Skeletal muscle cell (primary cell): ENCODE measurements at regions not wholly inside any gene's neighbourhood (a gene's known extent, or its start where the extent isn't known, plus 50 kb on each side); places are given as distances from the start of the nearest gene placed in this dataset.

Experiments used
- DNase-seq: peaks from one replicate; pipeline ENCODE4 v3.0.0-alpha.2; 2010; ENCODE audit warnings: low read depth
- H3K4me3 ChIP-seq: 2 replicates; pipeline ENCODE4 v1.5.1; 2011; ENCODE audit warnings: low read depth, mild to moderate bottlenecking, control low read depth, low read length, moderate library complexity

DNA sequence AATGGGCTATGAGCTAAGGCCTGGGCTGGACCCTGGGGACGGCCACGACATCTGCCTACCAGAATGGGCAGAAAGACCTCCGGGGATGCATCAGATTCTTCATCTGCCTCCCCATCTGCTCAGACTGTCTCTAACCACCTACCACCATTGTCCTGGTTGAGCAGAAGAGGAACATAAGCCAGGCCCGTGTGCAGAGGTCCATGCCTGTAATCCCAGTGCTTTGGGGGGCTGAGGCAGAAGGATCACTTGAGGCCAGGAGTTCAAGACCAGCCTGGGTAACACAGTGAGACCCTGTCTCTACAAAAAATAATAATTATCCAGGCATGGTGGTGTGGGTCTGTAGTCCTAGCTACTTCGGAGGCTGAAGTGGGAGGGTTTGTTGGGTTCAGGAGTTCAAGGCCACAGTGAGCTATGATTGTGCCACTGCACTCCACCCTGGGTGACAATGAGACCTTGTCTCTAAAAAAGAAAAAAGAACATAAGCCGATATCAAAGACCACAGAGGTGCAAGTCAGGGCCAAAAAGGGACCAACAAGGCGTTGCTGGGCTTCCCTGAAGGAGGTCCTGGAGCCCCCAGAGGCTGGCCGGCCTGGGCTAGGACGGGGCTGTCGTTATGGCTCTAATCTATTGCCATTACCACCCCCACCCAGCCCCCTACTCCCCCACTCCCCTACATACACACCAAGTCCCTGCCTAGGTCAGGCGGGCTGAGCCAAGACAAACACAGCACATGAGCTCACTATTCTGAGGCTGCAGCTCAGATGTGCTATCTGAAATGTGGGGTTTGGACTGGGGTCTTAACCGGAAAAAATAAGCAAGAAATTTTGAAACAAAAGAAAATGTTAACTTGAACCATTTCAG is 239.2 kb upstream of the RAB4A start:
- DNase-seq = no peak
- H3K4me3 ChIP-seq = no peak overlapping the region

GRCh38 chr1:229032375-229032774 is 238.5 kb upstream of the RAB4A start:
- no peak for DNase-seq
- no peak overlapping the region for H3K4me3 ChIP-seq

DNA sequence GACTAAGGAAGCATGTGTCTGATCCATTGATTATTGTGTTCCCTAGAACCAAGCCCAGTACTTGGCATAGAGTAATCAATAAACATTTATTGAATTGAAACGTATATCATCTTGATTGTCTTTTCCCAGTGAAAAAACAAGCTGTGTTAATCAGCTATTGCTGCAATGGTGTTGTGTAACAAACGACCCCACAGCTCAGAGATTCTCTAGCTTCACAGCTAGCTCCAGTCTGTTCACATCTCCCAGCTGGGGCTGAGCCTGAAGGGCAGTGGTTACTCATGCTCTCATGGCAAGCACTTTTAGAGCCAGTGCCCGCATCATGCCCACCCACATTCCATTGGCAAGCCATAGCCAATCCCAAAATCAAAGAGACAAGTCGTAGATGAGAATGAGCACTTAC is 237.4 kb upstream of the RAB4A start:
- H3K4me3 ChIP-seq = no peak overlapping the region
- DNase-seq = no peak

- H3K4me3 ChIP-seq = no peak overlapping the region
- no peak for DNase-seq
Observed at GRCh38 chr1:229034342-229034741, 236.6 kb upstream of the RAB4A start.

DNA sequence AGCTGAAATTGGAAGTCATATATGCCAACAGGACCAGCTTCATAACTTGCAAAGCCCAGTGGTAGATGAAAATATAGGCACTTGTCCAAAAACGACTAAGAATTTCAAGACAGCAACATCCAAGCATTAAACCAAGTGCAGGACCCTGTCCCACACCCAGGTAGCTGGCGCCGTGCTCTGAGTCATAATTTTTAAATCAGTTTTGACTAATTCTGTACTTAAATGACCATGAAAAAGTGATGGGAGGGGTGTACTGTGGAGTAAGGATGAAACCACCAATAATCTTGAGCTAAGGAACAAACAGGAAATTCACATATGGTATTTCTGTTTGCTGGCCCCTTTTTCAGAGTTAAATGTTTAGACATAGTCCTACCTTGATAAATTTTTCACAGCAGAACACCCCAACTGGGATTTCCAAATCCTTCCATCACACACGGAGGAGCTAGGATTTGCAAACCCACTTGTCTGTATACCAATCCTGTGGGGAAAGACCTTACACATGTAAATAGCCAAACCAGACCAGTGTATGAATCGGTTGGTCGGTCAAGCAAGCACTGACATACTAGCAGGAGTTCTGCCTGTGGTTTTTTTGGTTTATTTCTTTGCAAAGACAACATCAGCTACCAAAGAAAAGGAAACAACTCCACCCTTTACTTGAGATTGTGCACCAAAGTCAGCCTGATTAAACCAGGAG is 235.7 kb upstream of the RAB4A start:
- H3K4me3 ChIP-seq = no peak overlapping the region

DNA sequence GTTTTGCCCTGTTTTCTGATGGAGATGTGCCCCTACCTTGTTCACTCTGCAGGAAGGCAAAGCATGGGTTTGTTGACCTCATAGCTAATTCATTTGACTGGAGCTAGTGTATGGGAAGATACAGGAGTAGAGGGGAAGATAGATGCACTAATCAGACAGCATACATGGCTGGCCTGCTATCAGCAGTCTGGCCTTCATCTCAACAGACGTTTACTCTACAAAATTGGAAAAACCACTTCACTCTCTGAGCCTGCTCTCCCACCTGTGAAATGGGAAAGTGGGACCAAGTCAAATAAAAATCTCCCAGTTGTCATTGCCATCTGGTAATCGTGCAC is 235.2 kb upstream of the RAB4A start:
- no peak overlapping the region for H3K4me3 ChIP-seq

More for the DNA sequence above, 235.7 kb upstream of the RAB4A start:
- no peak for DNase-seq

DNA sequence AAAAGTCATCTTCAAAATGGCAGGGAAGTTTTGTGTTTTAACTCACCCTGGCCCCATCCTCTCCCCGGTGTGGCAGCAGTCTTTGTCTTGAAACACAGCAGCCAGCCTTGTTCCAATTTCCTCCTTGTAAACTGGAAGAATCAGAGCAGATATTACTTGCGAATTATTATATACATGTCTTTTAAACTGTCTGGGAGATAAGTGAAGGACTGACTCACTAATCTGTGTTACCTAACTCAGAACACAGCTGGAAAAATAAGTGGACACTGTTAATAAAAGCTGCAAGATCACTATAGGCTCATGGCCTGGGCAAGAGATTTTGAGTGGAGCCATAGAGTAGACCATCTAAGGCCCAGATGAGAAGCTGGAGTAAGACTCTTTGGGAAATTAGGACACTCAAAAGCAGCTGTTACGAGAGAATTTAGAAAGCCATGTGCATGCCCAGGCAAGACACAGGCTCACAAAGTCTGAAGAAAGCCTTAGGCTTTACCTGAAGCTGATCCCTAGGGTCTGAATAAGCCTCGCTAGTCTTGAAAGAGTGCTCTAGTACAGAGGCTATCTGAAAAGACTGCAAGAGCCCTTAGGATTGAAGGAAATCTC is 233.0 kb upstream of the RAB4A start:
- H3K4me3 ChIP-seq = no peak overlapping the region
- DNase-seq = no peak

More for the DNA sequence above, 235.2 kb upstream of the RAB4A start:
- DNase-seq = no peak

- no peak for DNase-seq
- H3K4me3 ChIP-seq = no peak overlapping the region
Observed at GRCh38 chr1:229040630-229041358, 230.1 kb upstream of the RAB4A start.

DNA sequence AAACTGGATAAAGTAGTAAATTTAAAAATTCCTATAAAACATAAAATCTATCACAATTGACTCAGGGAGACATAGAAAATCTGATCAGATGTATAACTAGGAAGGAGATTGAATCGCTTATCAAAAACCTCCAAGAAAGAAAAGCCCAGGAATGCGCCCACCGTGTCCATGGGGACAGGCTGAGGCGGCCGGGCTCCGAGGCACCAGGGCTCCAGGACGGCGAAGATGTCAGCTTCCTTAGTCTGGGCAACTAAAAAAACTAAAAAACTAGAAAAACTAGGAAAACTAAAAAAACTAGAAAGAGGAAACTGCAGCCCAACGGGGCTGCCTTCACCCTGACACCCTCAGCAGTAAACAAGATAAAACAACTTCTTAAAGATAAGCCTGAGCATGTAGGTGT is 229.0 kb upstream of the RAB4A start:
- DNase-seq = no peak
- no peak overlapping the region for H3K4me3 ChIP-seq

- no peak overlapping the region for H3K4me3 ChIP-seq
- DNase-seq = no peak
Observed at GRCh38 chr1:229042482-229042881, 228.4 kb upstream of the RAB4A start.

- no peak overlapping the region for H3K4me3 ChIP-seq
- DNase-seq = no peak
Observed at GRCh38 chr1:229043115-229043514, 227.8 kb upstream of the RAB4A start.

DNA sequence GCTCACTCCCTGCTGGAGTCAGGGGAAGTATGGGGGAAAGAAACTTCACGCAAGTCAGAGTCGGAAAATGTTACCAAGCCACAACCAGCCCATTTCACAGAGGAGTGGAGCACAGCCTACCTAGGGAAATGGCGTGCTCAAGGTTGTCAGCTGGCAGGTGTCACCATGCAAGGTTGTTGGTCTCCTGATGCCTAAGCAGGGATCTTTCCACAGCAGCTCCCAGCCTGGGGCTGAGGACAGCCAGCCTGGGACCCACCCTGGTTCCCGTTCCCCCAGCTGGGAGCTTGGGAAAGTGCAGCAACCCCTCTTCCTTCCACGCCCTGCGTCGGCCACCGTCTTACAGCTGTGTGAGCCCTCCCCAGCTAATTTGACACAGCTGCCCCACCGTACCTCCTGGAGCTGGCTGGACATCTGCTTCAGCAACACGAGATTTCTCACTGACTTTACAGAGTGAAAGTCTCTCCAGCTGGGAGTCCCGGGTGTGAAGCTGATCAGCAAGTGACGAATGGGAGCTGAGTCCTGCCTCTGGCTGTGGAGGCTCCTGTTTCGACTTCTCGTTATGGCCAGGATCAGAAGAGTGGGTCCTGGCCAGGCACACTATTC is 224.6 kb upstream of the RAB4A start:
- no peak overlapping the region for H3K4me3 ChIP-seq
- no peak for DNase-seq

DNA sequence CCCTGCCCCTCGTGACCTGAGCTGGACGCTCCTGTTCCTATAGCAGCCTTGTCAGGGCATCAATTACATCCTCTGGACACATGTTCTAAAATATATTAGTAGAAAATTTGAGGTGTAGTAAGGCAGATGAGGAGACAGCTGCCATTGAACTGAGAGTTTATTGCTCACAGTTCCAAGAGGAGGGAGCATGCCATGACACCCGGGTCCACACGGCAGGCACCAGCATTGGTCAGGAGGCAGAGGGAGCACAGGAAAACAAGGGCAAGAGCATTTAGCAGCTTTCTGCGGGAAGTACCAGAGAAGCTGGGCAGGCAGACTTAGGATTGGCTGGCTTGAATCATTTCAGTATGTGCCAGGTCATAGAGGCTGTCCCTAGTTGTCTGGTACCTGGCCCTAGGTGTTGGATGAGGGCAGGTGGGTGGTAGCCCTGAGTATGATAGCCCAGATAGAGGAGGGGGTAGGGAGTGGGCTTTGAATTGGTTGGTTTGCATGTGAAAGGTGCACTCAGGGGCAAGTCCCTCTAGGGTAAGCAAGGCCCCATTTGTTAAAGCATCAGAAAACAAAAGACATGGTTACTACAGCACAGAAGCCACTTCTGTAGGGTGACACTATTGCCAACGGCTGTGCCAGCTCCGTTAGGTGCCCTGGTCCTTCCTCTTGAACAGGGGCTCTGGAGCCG is 223.6 kb upstream of the RAB4A start:
- H3K4me3 ChIP-seq = no peak overlapping the region
- DNase-seq = no peak

- no peak for DNase-seq
- H3K4me3 ChIP-seq = no peak overlapping the region
Observed at GRCh38 chr1:229047840-229048620, 222.9 kb upstream of the RAB4A start.

DNA sequence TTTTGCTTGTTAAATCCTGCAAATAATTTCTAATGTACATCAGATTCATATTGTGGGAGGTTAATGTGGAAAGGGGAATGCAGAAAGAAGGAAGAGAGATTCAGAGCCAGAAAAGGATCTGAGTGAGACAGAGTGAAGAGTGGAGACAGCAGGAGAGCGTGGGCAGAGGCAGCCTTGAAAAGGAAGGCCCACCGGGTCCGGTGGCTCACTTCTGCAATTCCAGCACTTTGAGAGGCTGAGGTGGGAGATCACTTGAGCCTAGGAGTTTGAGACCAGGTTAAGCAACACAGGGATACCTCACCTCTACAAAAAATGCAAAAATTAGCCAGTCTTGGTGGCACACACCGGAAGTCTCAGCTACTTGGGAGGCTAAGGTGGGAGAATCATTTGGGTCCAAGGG is 222.0 kb upstream of the RAB4A start:
- H3K4me3 ChIP-seq = no peak overlapping the region

GRCh38 chr1:229056046-229056445 is 214.9 kb upstream of the RAB4A start:
- DNase-seq = no peak
- no peak overlapping the region for H3K4me3 ChIP-seq

More for the DNA sequence above, 222.0 kb upstream of the RAB4A start:
- no peak for DNase-seq

GRCh38 chr1:229058111-229058561 is 212.8 kb upstream of the RAB4A start:
- no peak for DNase-seq
- no peak overlapping the region for H3K4me3 ChIP-seq

DNA sequence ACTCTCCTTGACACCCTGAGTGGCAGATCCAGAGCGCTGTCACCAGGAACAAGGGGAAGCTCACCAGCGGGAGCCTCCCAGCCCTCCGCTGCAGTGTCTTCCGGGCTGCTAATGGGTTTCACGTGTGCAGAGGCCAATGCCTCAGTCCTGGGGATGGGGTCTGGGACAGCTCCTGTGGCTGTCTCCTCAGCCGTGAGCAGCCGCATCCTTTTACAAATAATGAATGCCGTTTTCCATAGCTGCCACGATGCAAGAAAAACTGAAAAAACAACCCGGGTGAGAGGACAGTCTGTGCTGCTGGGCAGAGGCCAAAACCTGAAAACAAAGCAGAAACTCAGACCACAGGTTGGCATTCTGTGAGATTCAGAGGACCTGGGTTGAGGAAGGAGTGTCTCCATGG is 212.2 kb upstream of the RAB4A start:
- DNase-seq = no peak
- H3K4me3 ChIP-seq = no peak overlapping the region
